AG04449 (cell line): ENCODE measurements at regions not wholly inside any gene's neighbourhood (a gene's known extent, or its start where the extent isn't known, plus 50 kb on each side); places are given as distances from the start of the nearest gene placed in this dataset.

ENCODE experiments used
- CTCF ChIA-PET: fragments of 350-600 bp; formaldehyde crosslinking; extraction: SDS; loops from one replicate; lab custom pipeline; 2021; ENCODE audit warnings: antibody characterized with exemption; lab: Yijun Ruan, JAX
- POLR2A ChIA-PET: fragments of 400-600, 350-600 bp; formaldehyde crosslinking; extraction: SDS; loops from one replicate; lab custom pipeline; 2020; ENCODE audit warnings: antibody characterized with exemption, inconsistent platforms; lab: Yijun Ruan, JAX
- DNase-seq: peaks from one replicate; pipeline ENCODE4 v3.0.0-alpha.2; 2010; ENCODE audit warnings: low read depth, low spot score
- H3K4me3 ChIP-seq: 2 replicates; pipeline ENCODE4 v1.5.1; 2011; ENCODE audit warnings: low read depth, mild to moderate bottlenecking, control low read depth, low read length
- CTCF ChIP-seq: IDR thresholded peaks from one replicate; pipeline ENCODE4 v1.5.1; 2011; ENCODE audit warnings: mild to moderate bottlenecking, moderate library complexity, low read length, control low read depth, inconsistent platforms; ENCODE audit not compliant: insufficient read depth; ENCODE audit errors: missing control alignments

- CTCF ChIA-PET: no interaction called here
These were observed 93.5 kb upstream of the ANO1 start for GRCh38 chr11:69984457-69985261.

GRCh38 chr11:69985331-69985640 lies 92.8 kb upstream of the ANO1 start:
- CTCF ChIA-PET: no interaction called here
- POLR2A ChIA-PET: no interaction called here
- no peak for TF ChIP-seq CTCF
- no peak overlapping the region for H3K4me3 ChIP-seq
- DNase-seq: no peak

More at GRCh38 chr11:69984457-69985261, 93.5 kb upstream of the ANO1 start:
- POLR2A ChIA-PET: no interaction called here
- no peak overlapping the region for H3K4me3 ChIP-seq
- DNase-seq: no peak
- TF ChIP-seq CTCF: no peak

- no peak overlapping the region for H3K4me3 ChIP-seq
- no peak for TF ChIP-seq CTCF
- DNase-seq: no peak
- POLR2A ChIA-PET: no interaction called here
- CTCF ChIA-PET: no interaction called here
These were observed 92.3 kb upstream of the ANO1 start for GRCh38 chr11:69985641-69986439.

- H3K4me3 ChIP-seq: no peak overlapping the region
- TF ChIP-seq CTCF: no peak
- DNase-seq: no peak
- ChIA-PET POLR2A (no interaction called here), CTCF (no interaction called here)
These were observed 91.7 kb upstream of the ANO1 start for GRCh38 chr11:69986440-69986787.

GRCh38 chr11:69986830-69987229 lies 91.3 kb upstream of the ANO1 start:
- no peak overlapping the region for H3K4me3 ChIP-seq
- no peak for TF ChIP-seq CTCF
- no peak for DNase-seq
- POLR2A ChIA-PET: no interaction called here
- CTCF ChIA-PET: no interaction called here

- POLR2A ChIA-PET: no interaction called here
- CTCF ChIA-PET: no interaction called here
- no peak for TF ChIP-seq CTCF
- H3K4me3 ChIP-seq: no peak overlapping the region
- no peak for DNase-seq
These were observed 86.1 kb upstream of the ANO1 start for GRCh38 chr11:69992026-69992425.
